Small intestine (tissue), 7 donors: ENCODE measurements at regions not wholly inside any gene's neighbourhood (a gene's known extent, or its start where the extent isn't known, plus 50 kb on each side); places are given as distances from the start of the nearest gene placed in this dataset.

Experiments used
- DNase-seq, 2 donors: peaks; one replicate each; pipeline versions ENCODE4 v3.0.0 to v3.0.0-alpha.2; 2013
- FAIRE-seq: peaks from 2 replicates; lab custom pipeline; 2012; peaks lifted over from hg19 to GRCh38; lab: Jason Lieb, UNC
- H3K27ac ChIP-seq, 3 donors: one replicate each; pipeline ENCODE4 v1.5.1; 2013; ENCODE audit warnings: low read length in 2 of 3, mild to moderate bottlenecking in 2 of 3, control low read depth in 1 of 3, inconsistent platforms in 1 of 3, low read depth in 1 of 3, moderate library complexity in 1 of 3
- H3K27me3 ChIP-seq, 3 donors: one replicate each; pipeline ENCODE4 v1.6.1; 2013; ENCODE audit warnings: low read length in 3 of 3, inconsistent platforms in 1 of 3; ENCODE audit not compliant: control insufficient read depth in 3 of 3, insufficient read depth in 3 of 3
- H3K36me3 ChIP-seq, 3 donors: one replicate each; pipeline ENCODE4 v1.6.1; 2013; ENCODE audit warnings: low read length in 3 of 3, inconsistent platforms in 1 of 3, low read depth in 1 of 3, mild to moderate bottlenecking in 1 of 3, moderate library complexity in 1 of 3; ENCODE audit not compliant: control insufficient read depth in 3 of 3, insufficient read depth in 2 of 3
- H3K4me1 ChIP-seq, 3 donors: one replicate each; pipeline ENCODE4 v1.6.1; 2013; ENCODE audit warnings: low read length in 2 of 3, inconsistent platforms in 1 of 3, low read depth in 1 of 3, mild to moderate bottlenecking in 1 of 3, moderate library complexity in 1 of 3; ENCODE audit not compliant: control insufficient read depth in 3 of 3, insufficient read depth in 2 of 3
- H3K4me3 ChIP-seq, 3 donors: one replicate each; pipeline ENCODE4 v1.5.1; 2013; ENCODE audit warnings: low read length in 3 of 3, control low read depth in 1 of 3, inconsistent platforms in 1 of 3, low read depth in 1 of 3, mild to moderate bottlenecking in 1 of 3, moderate library complexity in 1 of 3
- H3K9me3 ChIP-seq, 2 donors: one replicate each; pipeline ENCODE4 v1.6.1; 2013; ENCODE audit warnings: low read depth in 1 of 2, low read length in 1 of 2; ENCODE audit not compliant: control insufficient read depth in 2 of 2, insufficient read depth in 1 of 2
- WGBS, 3 donors: extraction: QIAGEN DNeasy Blood & Tissue Kit; methylation state at CpG; one replicate each; pipeline ENCODE4 v1.1.7; 2013; 5-methylcytosine and 5-hydroxymethylcytosine counted together
- donor health status: healthy with polysubstance abuse.
- donor health status: control.
- donor health status: control.
- donor health status: Bipolar disorder and iron deficiency.
- donor health status: healthy.

DNA sequence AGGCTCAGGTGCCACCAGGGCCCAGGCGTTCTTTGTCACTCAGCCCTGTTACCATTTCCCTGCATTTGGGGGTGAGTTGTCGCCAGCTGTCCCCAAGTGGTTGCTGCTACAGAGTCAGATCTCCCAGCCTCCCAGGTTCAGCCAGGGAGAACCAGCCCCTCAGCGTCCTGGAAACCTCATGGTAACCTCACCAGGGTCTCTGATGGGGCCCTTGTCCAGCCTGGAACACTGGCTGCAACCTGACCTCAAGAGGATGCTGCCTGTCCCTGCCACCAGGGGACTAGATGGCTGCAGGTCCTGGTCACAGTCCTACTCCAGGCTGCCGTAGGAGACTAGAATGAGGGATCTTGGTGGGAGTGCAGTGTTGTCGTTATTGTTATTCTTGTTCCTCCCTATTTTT lies 228.3 kb upstream of the PDE10A start:
- Histone ChIP-seq H3K9me3 (no peaks in the 10 kb centered on the region), H3K4me1 (no peaks in the 10 kb centered on the region), H3K27ac (no peak overlapping the region), H3K4me3 (no peak overlapping the region), H3K36me3 (no peaks in the 10 kb centered on the region), H3K27me3 (peaks cover 0 to 4% (median 0%) of the 10 kb centered on the region in 3 donors)
- DNase-seq = no peak
- WGBS, 3 donors = 78 to 83% (median 79%) methylated on average over 5 of the region's 5 CpGs
- FAIRE-seq = no peak

DNA sequence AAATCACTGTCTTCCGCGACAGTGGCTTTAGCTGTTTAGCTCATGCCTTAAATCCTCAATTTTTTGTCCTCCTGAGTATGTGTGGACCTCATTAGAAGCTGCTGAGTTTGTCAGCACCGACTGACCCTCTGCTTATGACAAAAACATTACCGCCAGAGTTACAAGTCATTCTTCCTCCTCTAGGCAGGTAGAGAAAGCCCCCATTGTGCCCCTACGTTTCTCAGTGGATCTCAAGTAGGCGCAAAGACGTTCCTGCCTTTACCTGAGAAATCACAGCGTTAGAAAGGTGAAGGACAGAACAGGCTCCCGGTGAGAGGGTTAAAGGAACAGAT lies 227.3 kb upstream of the PDE10A start:
- Histone ChIP-seq H3K27me3 (peaks cover 0 to 4% (median 0%) of the 10 kb centered on the region in 3 donors), H3K4me3 (no peak overlapping the region), H3K4me1 (no peaks in the 10 kb centered on the region), H3K36me3 (no peaks in the 10 kb centered on the region), H3K27ac (no peak overlapping the region), H3K9me3 (no peaks in the 10 kb centered on the region)
- FAIRE-seq (no peak), DNase-seq (no peak)
- WGBS, 3 donors = 46 to 54% (median 46%) methylated on average over 9 of the region's 9 CpGs

DNA sequence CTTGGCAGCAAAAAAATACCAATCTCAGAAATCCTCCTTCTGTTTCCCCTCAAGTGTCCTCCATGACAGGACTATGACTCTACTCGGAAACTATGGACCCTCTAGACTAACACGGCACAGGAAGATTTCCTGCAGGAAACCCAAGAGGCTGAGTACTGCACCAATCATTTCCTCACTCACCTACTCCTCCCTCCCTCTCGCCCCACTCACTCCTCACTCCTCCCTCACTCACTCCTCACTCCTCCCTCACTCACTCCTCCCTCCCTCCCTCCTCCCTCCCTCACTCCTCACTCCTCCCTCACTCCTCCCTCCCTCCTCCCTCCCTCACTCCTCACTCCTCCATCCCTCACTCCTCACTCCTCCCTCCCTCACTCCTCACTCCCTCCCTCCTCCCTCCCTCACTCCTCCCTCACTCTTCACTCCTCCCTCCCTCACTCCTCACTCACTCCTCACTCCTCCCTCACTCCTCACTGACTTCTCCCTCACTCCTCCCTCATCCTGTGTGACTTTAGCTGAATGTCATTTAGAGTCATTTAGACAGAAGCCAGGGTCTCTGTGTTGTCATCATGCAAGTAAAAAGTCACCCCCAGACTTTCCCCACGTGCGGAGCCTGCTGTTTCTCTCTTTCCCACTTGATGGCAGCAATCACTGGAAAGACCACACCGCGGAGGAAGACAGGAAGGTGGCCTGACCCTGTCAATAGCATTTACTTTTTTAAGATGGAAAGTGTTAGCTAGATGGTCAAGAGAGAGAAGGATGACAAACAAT lies 226.8 kb upstream of the PDE10A start:
- Histone ChIP-seq H3K27me3 (peaks cover 0 to 4% (median 0%) of the 10 kb centered on the region in 3 donors), H3K9me3 (no peaks in the 10 kb centered on the region), H3K4me1 (no peaks in the 10 kb centered on the region), H3K36me3 (no peaks in the 10 kb centered on the region), H3K27ac (no peak overlapping the region), H3K4me3 (no peak overlapping the region)
- DNase-seq = peak; percentile 16 to 38
- FAIRE-seq = no peak
- WGBS, 3 donors = 16 to 23% (median 19%) methylated on average over 7 of the region's 7 CpGs

DNA sequence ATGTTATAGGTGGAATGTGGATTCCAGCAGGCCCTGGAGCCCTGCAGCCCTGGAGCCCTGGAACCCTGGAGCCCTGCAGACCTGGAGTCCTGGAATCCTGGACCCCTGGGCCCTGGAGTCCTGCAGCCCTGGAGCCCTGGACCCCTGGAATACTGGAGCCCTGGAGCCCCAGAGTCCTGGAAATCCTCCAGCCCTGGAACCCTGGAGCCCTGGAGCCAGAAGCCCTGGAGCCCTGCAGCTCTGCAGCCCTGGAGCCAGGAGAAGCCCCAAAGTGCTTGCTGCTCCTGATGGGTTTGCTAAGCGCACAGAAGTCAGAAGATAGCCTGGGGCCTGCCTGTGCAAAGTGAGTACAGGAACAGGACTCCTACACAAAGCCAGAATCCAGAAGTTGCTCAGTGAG lies 223.1 kb upstream of the PDE10A start:
- WGBS, 3 donors = 93 to 100% (median 100%) methylated on average over 1 of the region's 1 CpG
- Histone ChIP-seq H3K9me3 (no peaks in the 10 kb centered on the region), H3K27me3 (peaks cover 0 to 4% (median 0%) of the 10 kb centered on the region in 3 donors), H3K36me3 (no peaks in the 10 kb centered on the region), H3K4me1 (no peaks in the 10 kb centered on the region), H3K4me3 (no peak overlapping the region), H3K27ac (no peak overlapping the region)
- DNase-seq = no peak
- FAIRE-seq = no peak

DNA sequence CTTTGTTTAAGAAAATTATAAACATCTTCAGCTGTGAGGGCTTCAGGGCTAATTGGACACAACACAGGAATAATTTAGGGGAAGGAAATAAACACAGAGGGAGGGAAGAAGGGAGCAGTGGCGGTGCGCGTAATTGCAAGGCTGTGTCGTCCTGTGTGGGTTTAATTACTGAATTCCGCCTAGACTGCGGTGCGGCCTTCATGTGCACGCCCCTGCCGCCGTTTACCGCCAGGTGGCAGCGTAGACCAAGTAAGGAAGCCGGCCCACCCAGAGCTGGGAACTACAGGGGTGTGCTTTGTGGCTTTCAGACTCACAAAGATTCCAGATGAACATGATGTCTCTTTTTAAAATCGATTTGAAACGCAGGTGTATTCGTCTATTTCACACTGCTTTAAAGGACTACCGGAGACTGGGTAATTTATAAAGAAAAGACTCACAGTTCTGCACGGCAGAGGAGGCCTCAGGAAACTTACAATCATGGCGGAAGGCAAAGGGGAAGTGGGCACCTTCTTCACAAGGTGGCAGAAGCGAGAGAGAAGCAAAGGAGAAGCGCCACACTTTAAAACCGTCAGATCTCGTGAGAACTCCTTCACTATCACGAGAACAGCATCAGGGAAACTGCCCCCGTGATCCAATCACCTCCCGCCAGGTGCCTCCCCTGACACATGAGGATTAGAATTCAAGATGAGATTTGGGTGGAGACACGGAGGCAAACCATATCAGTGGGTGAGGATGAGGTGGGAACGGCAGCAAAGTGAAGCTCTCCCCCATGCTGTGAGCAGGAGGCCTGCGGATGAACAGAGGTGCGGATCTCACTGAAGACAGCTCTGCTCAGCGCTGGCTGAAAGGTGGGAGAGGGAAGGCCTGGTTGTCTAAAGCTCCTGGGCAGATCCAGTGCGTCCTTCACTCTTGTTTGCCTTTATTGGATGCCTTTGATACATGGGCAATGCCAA lies 222.0 kb upstream of the PDE10A start:
- H3K36me3 ChIP-seq = no peaks in the 10 kb centered on the region
- no peaks in the 10 kb centered on the region for H3K9me3 ChIP-seq
- no peaks in the 10 kb centered on the region for H3K4me1 ChIP-seq
- FAIRE-seq (no peak), DNase-seq (peak; percentile 61 to 74)
- no peak overlapping the region for H3K27ac ChIP-seq
- no peak overlapping the region for H3K4me3 ChIP-seq
- no peaks in the 10 kb centered on the region for H3K27me3 ChIP-seq
- 35 to 41% (median 37%) methylated on average over 32 of the region's 32 CpGs for WGBS, 3 donors

DNA sequence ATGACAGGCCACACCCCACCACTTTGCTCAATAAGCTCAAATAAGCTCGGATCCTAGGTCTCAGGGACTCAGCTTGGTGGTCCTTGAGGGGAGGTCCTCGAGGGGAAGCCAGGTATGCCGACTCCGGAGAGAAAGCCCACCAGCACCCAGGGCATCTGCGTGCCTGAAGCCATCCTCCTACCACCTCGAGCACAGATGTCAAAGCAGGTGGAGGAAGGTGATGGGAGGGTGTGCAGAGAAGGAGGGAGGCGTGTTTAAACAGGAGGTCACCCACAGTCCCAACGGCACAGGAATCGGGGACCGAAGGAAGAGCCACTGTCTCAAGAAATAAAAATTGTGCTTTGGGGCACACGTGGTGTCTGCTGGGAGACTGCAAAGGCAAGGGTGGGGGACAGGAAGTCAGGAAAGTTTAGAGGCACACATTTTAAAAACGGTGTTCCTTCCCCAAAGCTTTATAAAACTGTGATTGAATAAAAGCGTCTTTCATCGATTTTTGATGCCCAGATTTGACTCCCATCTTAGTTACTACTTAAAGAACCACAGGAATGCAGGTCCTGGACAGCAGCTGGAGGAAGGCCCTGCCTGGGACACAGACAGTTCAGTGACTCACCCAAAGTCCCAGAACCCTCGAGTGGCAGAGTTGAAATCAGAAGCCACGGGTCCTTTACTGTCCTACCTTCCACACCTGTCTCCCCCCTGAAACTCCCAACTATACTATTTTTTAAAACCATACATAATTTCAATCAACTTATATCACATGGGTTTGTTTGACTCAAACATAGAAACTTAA lies 221.0 kb upstream of the PDE10A start:
- no peaks in the 10 kb centered on the region for H3K27me3 ChIP-seq
- no peaks in the 10 kb centered on the region for H3K4me1 ChIP-seq
- no peaks in the 10 kb centered on the region for H3K9me3 ChIP-seq
- no peaks in the 10 kb centered on the region for H3K36me3 ChIP-seq
- no peak overlapping the region for H3K27ac ChIP-seq
- no peak overlapping the region for H3K4me3 ChIP-seq
- DNase-seq (no peak), FAIRE-seq (no peak)
- WGBS, 3 donors = 75 to 78% (median 75%) methylated on average over 16 of the region's 16 CpGs

DNA sequence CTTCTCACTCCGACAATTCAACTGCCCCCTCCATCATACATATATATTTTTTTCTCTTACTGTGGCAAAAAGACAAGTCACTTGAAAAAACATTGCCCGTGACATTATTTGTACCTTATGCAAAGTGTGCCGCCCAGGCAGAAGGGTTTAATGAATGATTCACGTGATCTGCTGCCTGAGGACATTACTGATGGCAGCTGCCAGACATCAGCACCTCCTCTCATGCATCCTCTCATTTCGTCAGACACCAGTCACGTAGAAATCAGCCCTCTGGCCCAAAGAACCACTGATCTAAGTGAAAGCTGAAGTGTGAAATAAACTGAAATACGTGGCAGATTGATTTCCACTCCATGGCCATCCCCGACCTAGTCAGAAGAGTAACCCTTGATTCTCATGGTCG lies 218.8 kb upstream of the PDE10A start:
- H3K4me1 ChIP-seq = no peaks in the 10 kb centered on the region
- FAIRE-seq (no peak), DNase-seq (no peak)
- no peak overlapping the region for H3K4me3 ChIP-seq
- H3K36me3 ChIP-seq = no peaks in the 10 kb centered on the region
- 75 to 77% (median 76%) methylated on average over 9 of the region's 9 CpGs for WGBS, 3 donors
- no peaks in the 10 kb centered on the region for H3K27me3 ChIP-seq
- H3K9me3 ChIP-seq = no peaks in the 10 kb centered on the region
- H3K27ac ChIP-seq = no peak overlapping the region

DNA sequence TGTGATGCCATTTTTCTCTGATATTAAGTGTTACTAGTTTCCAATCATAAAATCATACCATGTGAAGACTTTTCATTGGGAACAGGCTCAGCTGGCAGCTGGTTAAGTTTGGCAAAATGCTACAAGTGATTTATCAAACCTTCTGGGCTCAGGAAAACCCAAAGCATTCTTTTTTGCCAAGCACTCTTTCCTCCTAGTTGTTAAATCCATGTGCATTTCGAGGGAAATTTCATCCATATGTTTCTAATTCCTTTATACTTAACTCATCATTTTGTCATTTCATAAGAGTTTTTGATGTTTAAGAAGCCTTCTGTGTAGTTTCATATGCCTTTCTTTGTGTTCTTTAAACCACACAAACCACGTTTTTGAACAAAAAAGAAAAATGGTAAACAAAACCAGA lies 217.6 kb upstream of the PDE10A start:
- no peaks in the 10 kb centered on the region for H3K27me3 ChIP-seq
- FAIRE-seq (no peak), DNase-seq (no peak)
- no peaks in the 10 kb centered on the region for H3K4me1 ChIP-seq
- WGBS, 3 donors = 38 to 45% (median 44%) methylated on average over 2 of the region's 2 CpGs
- H3K4me3 ChIP-seq = no peak overlapping the region
- H3K9me3 ChIP-seq = no peaks in the 10 kb centered on the region
- no peaks in the 10 kb centered on the region for H3K36me3 ChIP-seq
- H3K27ac ChIP-seq = no peak overlapping the region
